Liver (tissue), 3 donors: ENCODE measurements at regions not wholly inside any gene's neighbourhood (a gene's known extent, or its start where the extent isn't known, plus 50 kb on each side); places are given as distances from the start of the nearest gene placed in this dataset.

Source experiments
- EGR1 ChIP-seq, 2 donors: IDR thresholded peaks; 2 replicates each; pipeline ENCODE4 v1.6.1; 2016 to 2018; ENCODE audit warnings: antibody characterized with exemption in 2 of 2, low read depth in 2 of 2
- TF ChIP-seq, protein P1 (sequence below): fragments of 150-350 bp; IDR thresholded peaks from 2 replicates; pipeline ENCODE4 v1.5.1; 2017; ENCODE audit warnings: improper control_type of control experiment, low read depth, low read length; ENCODE audit not compliant: missing input control
- TF ChIP-seq, protein P2 (sequence below): IDR thresholded peaks from 2 replicates; pipeline ENCODE4 v1.6.1; 2016; ENCODE audit warnings: antibody characterized with exemption, mild to moderate bottlenecking
- TF ChIP-seq, protein P3 (sequence below): IDR thresholded peaks from 2 replicates; pipeline ENCODE4 v1.6.1; 2016; ENCODE audit warnings: antibody characterized with exemption
- donor health status: healthy.
- donor health status: healthy.

DNA sequence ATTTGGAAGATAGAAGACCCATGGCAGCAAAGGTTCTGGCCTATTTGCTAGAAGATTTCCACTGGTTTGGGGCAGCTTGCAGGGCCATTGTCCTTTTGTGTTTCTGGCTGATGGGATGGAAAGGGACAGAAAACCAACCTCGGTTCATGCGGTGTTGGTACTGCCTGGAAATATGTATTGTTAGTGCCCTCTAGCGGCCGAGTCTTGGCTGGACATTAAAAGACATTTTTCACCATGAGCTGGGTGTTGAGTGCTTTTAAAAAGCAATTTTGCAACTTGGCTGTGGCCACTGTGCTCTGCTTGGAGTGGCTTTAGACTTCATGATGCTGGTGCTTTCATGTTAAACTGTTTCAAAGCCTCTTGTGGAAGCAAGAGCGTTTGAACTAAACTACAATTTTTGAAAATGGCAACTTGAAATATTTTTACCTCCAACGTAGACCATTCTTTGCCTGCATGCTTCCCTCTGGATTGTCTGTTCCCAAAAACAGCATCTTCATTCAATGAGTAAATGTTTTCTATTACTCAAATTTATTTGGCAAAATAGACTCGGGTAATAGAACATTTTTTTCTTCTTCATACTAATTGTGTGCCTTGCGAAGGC lies 102.7 kb upstream of the TBX5 start:
- TF ChIP-seq, protein P1, sequence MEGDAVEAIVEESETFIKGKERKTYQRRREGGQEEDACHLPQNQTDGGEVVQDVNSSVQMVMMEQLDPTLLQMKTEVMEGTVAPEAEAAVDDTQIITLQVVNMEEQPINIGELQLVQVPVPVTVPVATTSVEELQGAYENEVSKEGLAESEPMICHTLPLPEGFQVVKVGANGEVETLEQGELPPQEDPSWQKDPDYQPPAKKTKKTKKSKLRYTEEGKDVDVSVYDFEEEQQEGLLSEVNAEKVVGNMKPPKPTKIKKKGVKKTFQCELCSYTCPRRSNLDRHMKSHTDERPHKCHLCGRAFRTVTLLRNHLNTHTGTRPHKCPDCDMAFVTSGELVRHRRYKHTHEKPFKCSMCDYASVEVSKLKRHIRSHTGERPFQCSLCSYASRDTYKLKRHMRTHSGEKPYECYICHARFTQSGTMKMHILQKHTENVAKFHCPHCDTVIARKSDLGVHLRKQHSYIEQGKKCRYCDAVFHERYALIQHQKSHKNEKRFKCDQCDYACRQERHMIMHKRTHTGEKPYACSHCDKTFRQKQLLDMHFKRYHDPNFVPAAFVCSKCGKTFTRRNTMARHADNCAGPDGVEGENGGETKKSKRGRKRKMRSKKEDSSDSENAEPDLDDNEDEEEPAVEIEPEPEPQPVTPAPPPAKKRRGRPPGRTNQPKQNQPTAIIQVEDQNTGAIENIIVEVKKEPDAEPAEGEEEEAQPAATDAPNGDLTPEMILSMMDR, result peak; percentile 87
- no peak for TF ChIP-seq EGR1 (IDR thresholded peaks at IDR 0.05; ENCODE audit: low read depth in 2 of 2)
- TF ChIP-seq, protein P2, sequence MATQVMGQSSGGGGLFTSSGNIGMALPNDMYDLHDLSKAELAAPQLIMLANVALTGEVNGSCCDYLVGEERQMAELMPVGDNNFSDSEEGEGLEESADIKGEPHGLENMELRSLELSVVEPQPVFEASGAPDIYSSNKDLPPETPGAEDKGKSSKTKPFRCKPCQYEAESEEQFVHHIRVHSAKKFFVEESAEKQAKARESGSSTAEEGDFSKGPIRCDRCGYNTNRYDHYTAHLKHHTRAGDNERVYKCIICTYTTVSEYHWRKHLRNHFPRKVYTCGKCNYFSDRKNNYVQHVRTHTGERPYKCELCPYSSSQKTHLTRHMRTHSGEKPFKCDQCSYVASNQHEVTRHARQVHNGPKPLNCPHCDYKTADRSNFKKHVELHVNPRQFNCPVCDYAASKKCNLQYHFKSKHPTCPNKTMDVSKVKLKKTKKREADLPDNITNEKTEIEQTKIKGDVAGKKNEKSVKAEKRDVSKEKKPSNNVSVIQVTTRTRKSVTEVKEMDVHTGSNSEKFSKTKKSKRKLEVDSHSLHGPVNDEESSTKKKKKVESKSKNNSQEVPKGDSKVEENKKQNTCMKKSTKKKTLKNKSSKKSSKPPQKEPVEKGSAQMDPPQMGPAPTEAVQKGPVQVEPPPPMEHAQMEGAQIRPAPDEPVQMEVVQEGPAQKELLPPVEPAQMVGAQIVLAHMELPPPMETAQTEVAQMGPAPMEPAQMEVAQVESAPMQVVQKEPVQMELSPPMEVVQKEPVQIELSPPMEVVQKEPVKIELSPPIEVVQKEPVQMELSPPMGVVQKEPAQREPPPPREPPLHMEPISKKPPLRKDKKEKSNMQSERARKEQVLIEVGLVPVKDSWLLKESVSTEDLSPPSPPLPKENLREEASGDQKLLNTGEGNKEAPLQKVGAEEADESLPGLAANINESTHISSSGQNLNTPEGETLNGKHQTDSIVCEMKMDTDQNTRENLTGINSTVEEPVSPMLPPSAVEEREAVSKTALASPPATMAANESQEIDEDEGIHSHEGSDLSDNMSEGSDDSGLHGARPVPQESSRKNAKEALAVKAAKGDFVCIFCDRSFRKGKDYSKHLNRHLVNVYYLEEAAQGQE, result no peak
- TF ChIP-seq, protein P3, sequence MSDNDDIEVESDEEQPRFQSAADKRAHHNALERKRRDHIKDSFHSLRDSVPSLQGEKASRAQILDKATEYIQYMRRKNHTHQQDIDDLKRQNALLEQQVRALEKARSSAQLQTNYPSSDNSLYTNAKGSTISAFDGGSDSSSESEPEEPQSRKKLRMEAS, result no peak
